Naive thymus-derived CD4-positive, alpha-beta T cell (primary cell): ENCODE measurements at regions not wholly inside any gene's neighbourhood (a gene's known extent, or its start where the extent isn't known, plus 50 kb on each side); places are given as distances from the start of the nearest gene placed in this dataset.

ENCODE experiments used
- ATAC-seq: fragments of 150-1000 bp; cut with Tn5 transposase; 2 replicates; pipeline ENCODE4 v1.10.0; 2021; ENCODE audit warnings: mild to moderate bottlenecking, moderate library complexity
- CTCF ChIA-PET: fragments of 350-600 bp; sonication (Branson Sonifier 250); formaldehyde crosslinking; loops from one replicate; lab custom pipeline; 2021; ENCODE audit warnings: antibody characterized with exemption; lab: Charles Lee
- POLR2A ChIA-PET: fragments of 350-600 bp; sonication (Branson Sonifier 250); formaldehyde crosslinking; loops from one replicate; lab custom pipeline; 2021; ENCODE audit warnings: antibody characterized with exemption, inconsistent platforms; lab: Charles Lee
- DNase-seq, 9 donors: peaks; one replicate each; pipeline versions ENCODE4 v3.0.0 to v3.0.0-alpha.2; 2020 to 2022; ENCODE audit warnings: mixed read lengths in 1 of 9
- H3K27ac ChIP-seq: one replicate; pipeline ENCODE4 v1.7.0; 2013; ENCODE audit warnings: mild to moderate bottlenecking, low read depth, low read length, moderate library complexity
- H3K27me3 ChIP-seq, 2 donors: one replicate each; pipeline ENCODE4 v1.7.0; 2013; ENCODE audit warnings: low read length in 2 of 2, mild to moderate bottlenecking in 2 of 2, moderate library complexity in 2 of 2; ENCODE audit not compliant: control insufficient read depth in 2 of 2, insufficient read depth in 2 of 2
- H3K36me3 ChIP-seq, 3 experiments: 1 replicate in 2 of 3; 2 replicates in 1 of 3; pipeline ENCODE4 v1.7.0; 2013; ENCODE audit warnings: low read length in 3 of 3, mild to moderate bottlenecking in 3 of 3, moderate library complexity in 1 of 3; ENCODE audit not compliant: insufficient read depth in 3 of 3, control insufficient read depth in 2 of 3
- H3K4me1 ChIP-seq, 2 donors: one replicate each; pipeline ENCODE4 v1.7.0; 2013; ENCODE audit warnings: low read length in 2 of 2, mild to moderate bottlenecking in 2 of 2, moderate library complexity in 1 of 2; ENCODE audit not compliant: control insufficient read depth in 2 of 2, insufficient read depth in 2 of 2
- H3K4me3 ChIP-seq: 2 replicates; pipeline ENCODE4 v1.7.0; 2013; ENCODE audit warnings: mild to moderate bottlenecking, low read length
- H3K9me3 ChIP-seq, 3 experiments: 1 replicate in 2 of 3; 2 replicates in 1 of 3; pipeline ENCODE4 v1.7.0; 2013; ENCODE audit warnings: low read length in 3 of 3; ENCODE audit not compliant: control insufficient read depth in 2 of 3
- H3K27ac Mint-ChIP-seq, 9 donors: one replicate each; pipeline ENCODE4 v1.8.0; 2020 to 2022; ENCODE audit warnings: mixed read lengths in 9 of 9, mild to moderate bottlenecking in 8 of 9, moderate library complexity in 5 of 9, inconsistent platforms in 2 of 9
- H3K27me3 Mint-ChIP-seq, 5 donors: one replicate each; pipeline ENCODE4 v1.8.0; 2021 to 2022; ENCODE audit warnings: mixed read lengths in 5 of 5, mild to moderate bottlenecking in 1 of 5
- H3K36me3 Mint-ChIP-seq, 5 donors: one replicate each; pipeline ENCODE4 v1.8.0; 2020 to 2022; ENCODE audit warnings: mixed read lengths in 5 of 5, mild to moderate bottlenecking in 3 of 5, inconsistent platforms in 1 of 5
- H3K4me1 Mint-ChIP-seq, 7 donors: one replicate each; pipeline ENCODE4 v1.8.0; 2020 to 2022; ENCODE audit warnings: mixed read lengths in 7 of 7, mild to moderate bottlenecking in 3 of 7, inconsistent platforms in 1 of 7
- H3K4me3 Mint-ChIP-seq, 10 donors: one replicate each; pipeline ENCODE4 v1.8.0; 2020 to 2022; ENCODE audit warnings: mild to moderate bottlenecking in 10 of 10, mixed read lengths in 10 of 10, moderate library complexity in 6 of 10, inconsistent platforms in 2 of 10
- H3K9me3 Mint-ChIP-seq, 11 donors: one replicate each; pipeline ENCODE4 v1.8.0; 2020 to 2022; ENCODE audit warnings: mixed read lengths in 11 of 11, mild to moderate bottlenecking in 4 of 11, inconsistent platforms in 1 of 11, moderate library complexity in 1 of 11
- intact Hi-C, 2 donors: fragments of 100-400 bp; cut with micrococcal nuclease; formaldehyde crosslinking; loops; one replicate each; pipeline ENCODE4 v1.15.1; 2023

GRCh38 chr7:33661430-33662160, 243.7 kb upstream of the BMPER start:
- H3K36me3 ChIP-seq: no peaks in the 10 kb centered on the region
- intact Hi-C loops: no loop called here
- CTCF ChIA-PET: no interaction called here
- ATAC-seq (no peak), DNase-seq (no peak)
- H3K27me3 Mint-ChIP-seq: no peaks in the 10 kb centered on the region
- H3K4me3 Mint-ChIP-seq: no peak overlapping the region
- no peaks in the 10 kb centered on the region for H3K4me1 ChIP-seq
- no peaks in the 10 kb centered on the region for H3K27me3 ChIP-seq
- no peak overlapping the region for H3K27ac ChIP-seq
- H3K9me3 Mint-ChIP-seq: peaks cover 0 to 1% (median 0%) of the 10 kb centered on the region in 11 donors
- H3K4me3 ChIP-seq: no peak overlapping the region
- POLR2A ChIA-PET: no interaction called here
- H3K27ac Mint-ChIP-seq: no peak overlapping the region
- peaks cover 0 to 13% (median 0%) of the 10 kb centered on the region in 7 donors for H3K4me1 Mint-ChIP-seq
- H3K9me3 ChIP-seq: no peaks in the 10 kb centered on the region
- H3K36me3 Mint-ChIP-seq: peaks cover 0 to 42% (median 23%) of the 10 kb centered on the region in 5 donors

- POLR2A ChIA-PET: interaction anchor here (0.6 kb wide), 1 partner anchor 436 kb away, joined by 4 read pairs; no protein-coding TSS in a partner anchor
- DNase-seq (no peak), ATAC-seq (no peak)
- no peaks in the 10 kb centered on the region for H3K36me3 ChIP-seq
- H3K4me1 Mint-ChIP-seq: peaks cover 0 to 8% (median 0%) of the 10 kb centered on the region in 7 donors
- no peak overlapping the region for H3K4me3 ChIP-seq
- H3K27me3 Mint-ChIP-seq: no peaks in the 10 kb centered on the region
- H3K4me1 ChIP-seq: no peaks in the 10 kb centered on the region
- no peak overlapping the region for H3K27ac ChIP-seq
- H3K27ac Mint-ChIP-seq: no peak overlapping the region
- no peaks in the 10 kb centered on the region for H3K27me3 ChIP-seq
- H3K4me3 Mint-ChIP-seq: no peak overlapping the region
- peaks cover 0 to 41% (median 21%) of the 10 kb centered on the region in 5 donors for H3K36me3 Mint-ChIP-seq
- intact Hi-C loops: no loop called here
- CTCF ChIA-PET: no interaction called here
- peaks cover 0 to 1% (median 0%) of the 10 kb centered on the region in 11 donors for H3K9me3 Mint-ChIP-seq
- H3K9me3 ChIP-seq: no peaks in the 10 kb centered on the region
Measured at GRCh38 chr7:33666531-33666930, 238.8 kb upstream of the BMPER start.

- DNase-seq: no peak
- H3K9me3 Mint-ChIP-seq: peaks cover 0 to 1% (median 0%) of the 10 kb centered on the region in 11 donors
- POLR2A ChIA-PET: interaction anchor here (0.6 kb wide), 1 partner anchor 435 kb away, joined by 4 read pairs; no protein-coding TSS in a partner anchor
Measured at GRCh38 chr7:33667196-33667595, 238.1 kb upstream of the BMPER start.

GRCh38 chr7:33669251-33669670, 236.1 kb upstream of the BMPER start:
- no peak for DNase-seq
- Histone ChIP-seq H3K36me3 (no peaks in the 10 kb centered on the region), H3K27ac (no peak overlapping the region), H3K4me1 (no peaks in the 10 kb centered on the region), H3K9me3 (no peaks in the 10 kb centered on the region), H3K4me3 (no peak overlapping the region), H3K27me3 (no peaks in the 10 kb centered on the region)
- intact Hi-C loops: no loop called here
- peaks cover 0 to 32% (median 12%) of the 10 kb centered on the region in 5 donors for H3K36me3 Mint-ChIP-seq
- H3K27me3 Mint-ChIP-seq: no peaks in the 10 kb centered on the region
- H3K27ac Mint-ChIP-seq: no peak overlapping the region
- no peak for ATAC-seq
- H3K4me3 Mint-ChIP-seq: no peak overlapping the region
- peaks cover 0 to 3% (median 0%) of the 10 kb centered on the region in 7 donors for H3K4me1 Mint-ChIP-seq
- ChIA-PET CTCF (no interaction called here), POLR2A (no interaction called here)
- H3K9me3 Mint-ChIP-seq: peaks cover 0 to 1% (median 0%) of the 10 kb centered on the region in 11 donors

More at GRCh38 chr7:33667196-33667595, 238.1 kb upstream of the BMPER start:
- Mint-ChIP-seq H3K27ac (no peak overlapping the region), H3K27me3 (no peaks in the 10 kb centered on the region), H3K4me1 (peaks cover 0 to 3% (median 0%) of the 10 kb centered on the region in 7 donors), H3K36me3 (peaks cover 0 to 40% (median 22%) of the 10 kb centered on the region in 5 donors), H3K4me3 (no peak overlapping the region)
- CTCF ChIA-PET: no interaction called here
- Histone ChIP-seq H3K27me3 (no peaks in the 10 kb centered on the region), H3K4me3 (no peak overlapping the region), H3K27ac (no peak overlapping the region), H3K36me3 (no peaks in the 10 kb centered on the region), H3K9me3 (no peaks in the 10 kb centered on the region), H3K4me1 (no peaks in the 10 kb centered on the region)
- intact Hi-C loops: no loop called here
- ATAC-seq: no peak

GRCh38 chr7:33671531-33672262, 233.6 kb upstream of the BMPER start:
- ChIA-PET POLR2A (no interaction called here), CTCF (no interaction called here)
- Mint-ChIP-seq H3K36me3 (peaks cover 0 to 31% (median 4%) of the 10 kb centered on the region in 5 donors), H3K9me3 (peaks cover 0 to 1% (median 0%) of the 10 kb centered on the region in 11 donors), H3K4me1 (peaks cover 0 to 3% (median 0%) of the 10 kb centered on the region in 7 donors), H3K27ac (peak overlapping the region in 1 of 9 donors; percentile 75), H3K4me3 (no peak overlapping the region), H3K27me3 (no peaks in the 10 kb centered on the region)
- ATAC-seq: no peak
- no peak for DNase-seq
- intact Hi-C loops: no loop called here
- Histone ChIP-seq H3K27me3 (no peaks in the 10 kb centered on the region), H3K36me3 (no peaks in the 10 kb centered on the region), H3K4me3 (no peak overlapping the region), H3K9me3 (no peaks in the 10 kb centered on the region), H3K4me1 (no peaks in the 10 kb centered on the region), H3K27ac (no peak overlapping the region)

- ChIA-PET CTCF (no interaction called here), POLR2A (no interaction called here)
- Mint-ChIP-seq H3K4me1 (peaks cover 0 to 3% (median 0%) of the 10 kb centered on the region in 7 donors), H3K9me3 (peaks cover 0 to 1% (median 0%) of the 10 kb centered on the region in 11 donors), H3K4me3 (no peak overlapping the region), H3K27me3 (no peaks in the 10 kb centered on the region), H3K36me3 (peaks cover 0 to 21% (median 4%) of the 10 kb centered on the region in 5 donors), H3K27ac (no peak overlapping the region)
- Histone ChIP-seq H3K36me3 (no peaks in the 10 kb centered on the region), H3K9me3 (no peaks in the 10 kb centered on the region), H3K4me3 (no peak overlapping the region), H3K27me3 (no peaks in the 10 kb centered on the region), H3K4me1 (no peaks in the 10 kb centered on the region), H3K27ac (no peak overlapping the region)
- ATAC-seq (no peak), DNase-seq (no peak)
- intact Hi-C loops: no loop called here
Measured at GRCh38 chr7:33673029-33673700, 232.2 kb upstream of the BMPER start.
